Spleen (tissue), 11 donors: ENCODE measurements at regions not wholly inside any gene's neighbourhood (a gene's known extent, or its start where the extent isn't known, plus 50 kb on each side); places are given as distances from the start of the nearest gene placed in this dataset.
A peak's percentile ranks its signal among the peaks of the same experiment; 100 is the strongest.
"Not testable (repeated sequence)": the region's sequence is repeated elsewhere in the genome, so short reads cannot be mapped to it uniquely, and the experiment has no call there.

Source experiments
- DNase-seq: peaks from one replicate; pipeline ENCODE4 v3.0.0-alpha.2; 2020
- H3K27ac ChIP-seq, 8 donors: fragments of 200-600 bp; sonication (generic) in 7 of 8; 1 replicate in 4 of 8; 2 replicates in 4 of 8; pipeline versions ENCODE4 v1.5.0 to v1.8.0; 2016 to 2021; ENCODE audit warnings: inconsistent platforms in 4 of 8, mild to moderate bottlenecking in 4 of 8, moderate library complexity in 1 of 8
- H3K27me3 ChIP-seq, 7 donors: fragments of 200-600 bp; sonication (generic) in 6 of 7; replicated peaks in 1 of 7; 1 replicate in 4 of 7; 2 replicates in 3 of 7; pipeline versions ENCODE4 v1.5.0 to v1.8.0; 2016 to 2021; ENCODE audit warnings: inconsistent platforms in 3 of 7, mild to moderate bottlenecking in 1 of 7
- H3K36me3 ChIP-seq, 6 donors: fragments of 200-600 bp; sonication (generic) in 5 of 6; 1 replicate in 4 of 6; 2 replicates in 2 of 6; pipeline versions ENCODE4 v1.5.0 to v1.8.0; 2016 to 2021; ENCODE audit warnings: inconsistent platforms in 2 of 6
- H3K4me1 ChIP-seq, 6 donors: fragments of 200-600 bp; sonication (generic) in 5 of 6; 1 replicate in 3 of 6; 2 replicates in 3 of 6; pipeline versions ENCODE4 v1.5.0 to v1.8.0; 2016 to 2021; ENCODE audit warnings: inconsistent platforms in 3 of 6
- H3K4me3 ChIP-seq, 8 donors: fragments of 200-600 bp; sonication (generic) in 7 of 8; 1 replicate in 4 of 8; 2 replicates in 4 of 8; pipeline versions ENCODE4 v1.5.0 to v1.8.0; 2016 to 2021; ENCODE audit warnings: inconsistent platforms in 4 of 8, mild to moderate bottlenecking in 4 of 8, moderate library complexity in 2 of 8
- H3K9me3 ChIP-seq, 8 donors: fragments of 200-600 bp; sonication (generic) in 7 of 8; 1 replicate in 4 of 8; 2 replicates in 4 of 8; pipeline versions ENCODE4 v1.5.0 to v1.8.0; 2016 to 2021; ENCODE audit warnings: inconsistent platforms in 4 of 8
- CTCF ChIP-seq, 11 experiments: fragments of 200-600 bp in 7 of 11; fragments of 450-650 bp in 4 of 11; sonication (generic) in 4 of 11; IDR thresholded peaks in 8 of 11; conservative IDR thresholded peaks in 3 of 11; 1 replicate in 7 of 11; 2 replicates in 4 of 11; pipeline versions ENCODE4 v1.4.0 to v1.8.0; 2016 to 2021; ENCODE audit warnings: antibody characterized with exemption in 11 of 11, inconsistent platforms in 4 of 11, mild to moderate bottlenecking in 1 of 11
- POLR2A ChIP-seq, 3 donors: fragments of 450-650 bp; IDR thresholded peaks; one replicate each; pipeline ENCODE4 v1.5.1; 2017; ENCODE audit warnings: antibody characterized with exemption in 3 of 3, mild to moderate bottlenecking in 1 of 3
- POLR2AphosphoS5 ChIP-seq, 3 donors: sonication (generic); formaldehyde crosslinking; IDR thresholded peaks; one replicate each; pipeline ENCODE4 v1.5.1; 2017; ENCODE audit warnings: antibody characterized with exemption in 3 of 3
- WGBS, 5 donors: extraction: QIAGEN DNeasy Blood & Tissue Kit in 3 of 5; methylation state at CpG; one replicate each; pipeline versions ENCODE4 v1.1.5 to v1.1.7; 2013 to 2018; 5-methylcytosine and 5-hydroxymethylcytosine counted together
- intact Hi-C: fragments of 100-400 bp; cut with DNase I; formaldehyde crosslinking; loops from one replicate; pipeline ENCODE4 v1.15.0; 2023; ENCODE audit warnings: low total_unique reads
- donor health status: healthy with polysubstance abuse.
- donor health status: DM: no; HTN: no; CAD: no; lungs with moderate emphysema.
- donor health status: DM: no; HTN: no; CAD: no.
- donor health status: Bipolar disorder and iron deficiency.
- donor health status: healthy.
- donor health status: DM: no; HTN: no; CAD: no.
- donor health status: DM: yes; HTN: yes; CAD: no.

DNA sequence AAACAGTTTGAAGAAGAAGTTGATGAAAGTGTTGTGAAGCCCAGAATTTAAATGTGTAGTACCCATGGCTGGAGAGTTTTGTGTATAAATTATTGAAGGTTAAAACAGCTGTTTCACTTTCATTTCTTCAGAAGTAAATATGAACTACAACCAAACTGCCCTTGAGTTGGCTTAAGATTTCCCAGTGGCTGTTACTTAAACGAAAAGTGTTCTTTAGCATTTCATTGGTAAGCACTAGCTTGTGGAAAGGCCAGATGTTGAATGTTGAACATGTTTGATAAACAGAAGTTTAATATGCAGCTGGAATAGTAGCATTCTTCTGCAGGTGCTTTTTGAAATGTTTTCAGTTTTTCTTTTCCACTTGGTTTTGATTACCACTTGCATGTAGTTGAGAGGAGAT is 83.2 kb upstream of the TNRC6B start:
- Histone ChIP-seq H3K36me3 (no peaks in the 10 kb centered on the region), H3K4me1 (peaks cover 10 to 94% (median 53%) of the 10 kb centered on the region in 6 donors), H3K9me3 (no peaks in the 10 kb centered on the region), H3K27ac (peak overlapping the region in 6 of 8 donors; percentile 3 to 59 (median 45)), H3K4me3 (peak overlapping the region in 1 of 8 donors; percentile 31), H3K27me3 (no peaks in the 10 kb centered on the region)
- TF ChIP-seq CTCF (IDR thresholded peaks at IDR 0.05 in 8 of 11, conservative IDR thresholded peaks at IDR 0.05 in 3 of 11) (no peak), POLR2A (IDR thresholded peaks at IDR 0.05) (no peak), POLR2AphosphoS5 (IDR thresholded peaks at IDR 0.05) (no peak)
- WGBS, 5 donors: 0 to 7% (median 0%) methylated on average over 1 of the region's 1 CpG
- intact Hi-C loops: no loop called here
- DNase-seq: no peak

DNA sequence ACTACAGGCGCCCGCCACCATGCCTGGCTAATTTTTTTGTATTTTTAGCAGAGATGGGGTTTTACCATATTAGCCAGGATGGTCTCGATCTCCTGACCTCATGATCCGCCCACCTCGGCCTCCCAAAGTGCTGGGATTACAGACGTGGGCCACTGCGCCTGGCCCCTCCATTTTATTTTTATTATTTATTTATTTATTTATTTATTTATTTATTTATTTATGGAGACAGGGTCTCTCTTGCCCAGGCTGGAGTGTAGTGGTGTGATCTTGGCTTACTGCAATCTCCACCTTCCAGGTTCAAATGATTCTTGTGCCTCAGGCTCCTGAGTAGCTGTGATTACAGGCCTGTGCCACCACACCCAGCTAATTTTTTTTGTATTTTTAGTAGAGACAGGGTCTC is 77.8 kb upstream of the TNRC6B start:
- DNase-seq, H3K9me3 ChIP-seq, H3K36me3 ChIP-seq, H3K27me3 ChIP-seq, intact Hi-C loops, H3K4me3 ChIP-seq, H3K27ac ChIP-seq: not testable (repeated sequence)
- peaks cover 4 to 89% (median 38%) of the 10 kb centered on the region in 6 donors for H3K4me1 ChIP-seq
- 96 to 98% (median 98%) methylated on average over 7 of the region's 7 CpGs for WGBS, 5 donors

DNA sequence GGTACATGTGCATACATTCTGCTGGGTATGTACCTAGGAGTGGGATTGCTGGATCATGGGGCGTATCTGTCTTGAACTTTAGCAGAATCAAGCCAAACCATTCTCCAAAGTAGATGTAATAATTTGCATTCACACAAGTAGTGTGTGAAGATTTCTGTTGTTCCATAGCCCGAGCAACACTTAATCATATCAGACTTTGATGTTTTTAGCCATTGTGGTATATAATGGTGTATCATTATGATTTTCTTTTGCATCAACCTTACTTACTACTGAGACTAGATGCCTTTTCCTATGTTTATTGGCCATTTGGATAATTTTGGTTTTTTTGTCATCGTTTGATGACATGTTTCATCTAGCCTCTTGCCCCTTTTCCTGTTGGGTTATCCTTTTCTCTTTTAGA is 72.0 kb upstream of the TNRC6B start:
- no peaks in the 10 kb centered on the region for H3K27me3 ChIP-seq
- no peaks in the 10 kb centered on the region for H3K9me3 ChIP-seq
- no peak for TF ChIP-seq POLR2AphosphoS5 (IDR thresholded peaks at IDR 0.05)
- TF ChIP-seq POLR2A (IDR thresholded peaks at IDR 0.05): no peak
- no peak for TF ChIP-seq CTCF (IDR thresholded peaks at IDR 0.05 in 8 of 11, conservative IDR thresholded peaks at IDR 0.05 in 3 of 11)
- no peak overlapping the region for H3K27ac ChIP-seq
- H3K4me3 ChIP-seq: no peak overlapping the region
- peaks cover 18 to 91% (median 45%) of the 10 kb centered on the region in 6 donors for H3K4me1 ChIP-seq
- WGBS, 5 donors: 88 to 96% (median 94%) methylated on average over 3 of the region's 3 CpGs
- no peak for DNase-seq
- intact Hi-C loops: no loop called here
- no peaks in the 10 kb centered on the region for H3K36me3 ChIP-seq

- intact Hi-C loops: no loop called here
- 0 to 4% (median 0%) methylated on average over 1 of the region's 1 CpG for WGBS, 5 donors
- H3K27ac ChIP-seq: peak overlapping the region in 7 of 8 donors; percentile 24 to 72 (median 51)
Measured at GRCh38 chr22:40107244-40107643, 70.5 kb upstream of the TNRC6B start.

More at GRCh38 chr22:40107244-40107643, 70.5 kb upstream of the TNRC6B start:
- DNase-seq: no peak
- TF ChIP-seq POLR2AphosphoS5 (IDR thresholded peaks at IDR 0.05) (no peak), CTCF (IDR thresholded peaks at IDR 0.05 in 8 of 11, conservative IDR thresholded peaks at IDR 0.05 in 3 of 11) (no peak), POLR2A (IDR thresholded peaks at IDR 0.05) (no peak)
- Histone ChIP-seq H3K4me1 (peaks cover 18 to 91% (median 51%) of the 10 kb centered on the region in 6 donors), H3K36me3 (no peaks in the 10 kb centered on the region), H3K9me3 (no peaks in the 10 kb centered on the region), H3K27me3 (no peaks in the 10 kb centered on the region), H3K4me3 (peak overlapping the region in 5 of 8 donors; percentile 0 to 47 (median 22))
